ENCODE measurements at regions not wholly inside any gene's neighbourhood (a gene's known extent, or its start where the extent isn't known, plus 50 kb on each side); places are given as distances from the start of the nearest gene placed in this dataset.
A peak's percentile ranks its signal among the peaks of the same experiment; 100 is the strongest.
"Not testable (repeated sequence)": the region's sequence is repeated elsewhere in the genome, so short reads cannot be mapped to it uniquely, and the experiment has no call there.

DNA sequence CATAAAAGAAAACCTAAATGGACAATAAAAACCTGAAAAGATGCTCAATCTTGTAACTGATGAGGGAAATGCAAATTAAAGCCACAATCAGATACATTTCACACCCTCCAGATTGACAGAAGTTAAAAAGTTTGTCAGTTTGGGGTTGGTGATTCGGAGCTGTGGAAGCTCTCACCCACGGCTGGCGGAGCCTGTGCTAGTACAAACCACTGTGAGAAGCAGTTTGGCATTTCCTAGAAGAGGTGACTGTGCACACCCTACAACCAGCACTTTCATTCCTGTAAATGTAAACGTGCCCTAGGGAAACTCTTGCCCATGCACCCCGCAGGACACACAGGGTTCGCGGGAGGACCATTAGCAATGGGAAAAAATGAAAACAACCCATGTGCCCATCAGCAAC is 114.1 kb downstream of the BMS1 start:
- TF ChIP-seq POLR2A (IDR thresholded peaks at IDR 0.05): no peak
- TF ChIP-seq, protein P1, sequence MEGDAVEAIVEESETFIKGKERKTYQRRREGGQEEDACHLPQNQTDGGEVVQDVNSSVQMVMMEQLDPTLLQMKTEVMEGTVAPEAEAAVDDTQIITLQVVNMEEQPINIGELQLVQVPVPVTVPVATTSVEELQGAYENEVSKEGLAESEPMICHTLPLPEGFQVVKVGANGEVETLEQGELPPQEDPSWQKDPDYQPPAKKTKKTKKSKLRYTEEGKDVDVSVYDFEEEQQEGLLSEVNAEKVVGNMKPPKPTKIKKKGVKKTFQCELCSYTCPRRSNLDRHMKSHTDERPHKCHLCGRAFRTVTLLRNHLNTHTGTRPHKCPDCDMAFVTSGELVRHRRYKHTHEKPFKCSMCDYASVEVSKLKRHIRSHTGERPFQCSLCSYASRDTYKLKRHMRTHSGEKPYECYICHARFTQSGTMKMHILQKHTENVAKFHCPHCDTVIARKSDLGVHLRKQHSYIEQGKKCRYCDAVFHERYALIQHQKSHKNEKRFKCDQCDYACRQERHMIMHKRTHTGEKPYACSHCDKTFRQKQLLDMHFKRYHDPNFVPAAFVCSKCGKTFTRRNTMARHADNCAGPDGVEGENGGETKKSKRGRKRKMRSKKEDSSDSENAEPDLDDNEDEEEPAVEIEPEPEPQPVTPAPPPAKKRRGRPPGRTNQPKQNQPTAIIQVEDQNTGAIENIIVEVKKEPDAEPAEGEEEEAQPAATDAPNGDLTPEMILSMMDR (IDR thresholded peaks at IDR 0.05): no peak
- DNase-seq: no peak
- intact Hi-C loops (cut with DNase I; ENCODE audit: low total_unique reads): no loop called here
- H3K27me3 ChIP-seq: no peaks in the 10 kb centered on the region
- 49 to 52% methylated on average over 7 of the region's 7 CpGs for WGBS, 2 donors
- no peaks in the 10 kb centered on the region for H3K9me3 ChIP-seq
- H3K36me3 ChIP-seq (ENCODE audit: low read depth, missing control alignments): no peaks in the 10 kb centered on the region
- H3K4me1 ChIP-seq: no peaks in the 10 kb centered on the region
- H3K27ac ChIP-seq: no peak overlapping the region
- no peak overlapping the region for H3K4me3 ChIP-seq

DNA sequence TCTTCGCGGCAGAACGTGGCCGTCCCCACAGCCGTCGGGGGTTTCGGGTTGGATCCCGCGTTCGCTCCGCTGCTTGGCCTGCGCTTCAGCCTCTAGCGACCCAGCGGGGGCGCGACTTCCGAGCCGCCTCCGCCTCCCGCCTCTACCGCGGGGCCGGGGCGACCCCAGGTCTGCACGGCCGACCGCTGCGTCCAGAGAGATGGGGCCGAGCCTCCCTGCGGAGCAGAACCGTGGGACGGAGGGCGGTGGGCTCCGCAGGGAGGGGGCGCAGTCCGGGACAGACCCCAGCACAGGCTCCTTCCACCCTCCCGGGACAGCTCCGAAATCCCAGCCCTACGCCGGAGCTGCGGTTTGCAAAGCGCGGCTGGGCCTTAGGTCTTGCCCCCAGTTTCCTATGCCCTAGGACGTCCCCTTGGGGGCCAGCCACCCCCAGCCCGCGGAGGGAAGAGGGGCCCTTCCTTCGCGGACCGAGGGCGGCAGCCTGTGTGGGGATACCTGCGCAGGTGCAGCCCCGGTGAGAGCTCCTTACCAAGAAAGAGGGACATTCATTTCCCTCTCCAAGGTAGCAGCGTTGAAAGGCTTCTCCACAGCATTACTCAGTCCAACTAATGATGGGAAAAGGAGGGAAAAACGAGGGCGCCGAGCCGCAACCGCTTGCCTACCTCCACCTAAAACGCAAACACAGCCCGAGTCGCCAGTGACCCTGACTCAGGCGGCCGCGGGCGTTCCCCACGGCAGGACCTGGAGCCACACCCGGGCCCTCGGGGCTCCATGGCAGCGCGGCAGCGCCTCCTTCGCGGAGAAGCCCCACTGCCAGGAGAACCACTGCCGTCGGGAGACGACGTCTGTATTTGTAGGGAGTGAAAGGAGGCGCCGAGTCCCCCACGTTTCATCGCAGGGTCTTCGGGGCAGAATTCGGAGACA is 115.7 kb downstream of the BMS1 start:
- Histone ChIP-seq H3K4me3 (peak overlapping the region in 1 of 2 donors; percentile 41), H3K9me3 (no peaks in the 10 kb centered on the region), H3K4me1 (no peaks in the 10 kb centered on the region), H3K36me3 (ENCODE audit: low read depth, missing control alignments) (no peaks in the 10 kb centered on the region), H3K27me3 (no peaks in the 10 kb centered on the region), H3K27ac (no peak overlapping the region)
- no peak for DNase-seq
- TF ChIP-seq, protein P1 (IDR thresholded peaks at IDR 0.05): no peak
- TF ChIP-seq POLR2A (IDR thresholded peaks at IDR 0.05): no peak
- intact Hi-C loops (cut with DNase I; ENCODE audit: low total_unique reads): no loop called here
- 5 to 13% methylated on average over 40 to 83 of the region's 83 CpGs for WGBS, 2 donors

DNA sequence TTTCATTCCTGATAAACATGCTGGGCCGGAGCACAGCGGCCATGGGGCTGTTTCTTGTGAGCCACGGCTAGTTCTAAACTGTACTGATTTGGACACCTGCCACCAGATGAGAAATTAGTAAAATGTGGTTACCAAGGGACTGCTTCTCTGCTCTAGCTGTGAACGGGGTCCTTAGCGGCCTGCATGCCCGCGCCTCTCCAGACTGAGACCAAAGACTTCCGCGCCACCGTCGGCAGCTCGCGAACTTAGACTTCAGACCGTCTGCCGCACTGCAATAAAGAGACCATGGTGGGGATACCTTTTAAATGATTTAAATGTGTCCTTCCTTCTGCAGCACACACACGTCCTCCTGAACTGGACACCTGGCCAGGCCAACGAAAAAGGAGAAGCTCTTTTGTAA is 116.4 kb downstream of the BMS1 start:
- Histone ChIP-seq H3K27me3 (no peaks in the 10 kb centered on the region), H3K4me1 (no peaks in the 10 kb centered on the region), H3K36me3 (ENCODE audit: low read depth, missing control alignments) (no peaks in the 10 kb centered on the region), H3K4me3 (peak overlapping the region in 1 of 2 donors; percentile 41), H3K27ac (no peak overlapping the region), H3K9me3 (no peaks in the 10 kb centered on the region)
- no peak for DNase-seq
- 39 to 75% methylated on average over 7 to 17 of the region's 17 CpGs for WGBS, 2 donors
- TF ChIP-seq, protein P1 (IDR thresholded peaks at IDR 0.05): no peak
- TF ChIP-seq POLR2A (IDR thresholded peaks at IDR 0.05): no peak
- intact Hi-C loops (cut with DNase I; ENCODE audit: low total_unique reads): no loop called here

GRCh38 chr10:42900346-42900745 is 117.8 kb downstream of the BMS1 start:
- WGBS, 2 donors: 65 to 74% methylated on average over 9 to 21 of the region's 24 CpGs
- H3K36me3 ChIP-seq (ENCODE audit: low read depth, missing control alignments); H3K9me3 ChIP-seq; intact Hi-C loops (cut with DNase I; ENCODE audit: low total_unique reads); H3K27me3 ChIP-seq; H3K4me3 ChIP-seq; H3K4me1 ChIP-seq; H3K27ac ChIP-seq; DNase-seq: not testable (repeated sequence)

- Histone ChIP-seq H3K9me3 (no peaks in the 10 kb centered on the region), H3K27me3 (no peaks in the 10 kb centered on the region), H3K4me3 (no peak overlapping the region), H3K27ac (no peak overlapping the region), H3K36me3 (ENCODE audit: low read depth, missing control alignments) (no peaks in the 10 kb centered on the region), H3K4me1 (no peaks in the 10 kb centered on the region)
- intact Hi-C loops (cut with DNase I; ENCODE audit: low total_unique reads): no loop called here
- WGBS, 2 donors: 77 to 87% methylated on average over 2 of the region's 2 CpGs
- DNase-seq: no peak
- TF ChIP-seq POLR2A (IDR thresholded peaks at IDR 0.05): no peak
- TF ChIP-seq, protein P1 (IDR thresholded peaks at IDR 0.05): no peak
Observed at GRCh38 chr10:42911359-42911758, 128.8 kb downstream of the BMS1 start.

All from testis (tissue), 2 donors.